ENCODE measurements at regions not wholly inside any gene's neighbourhood (a gene's known extent, or its start where the extent isn't known, plus 50 kb on each side); places are given as distances from the start of the nearest gene placed in this dataset.
"Not testable (repeated sequence)": the region's sequence is repeated elsewhere in the genome, so short reads cannot be mapped to it uniquely, and the experiment has no call there.

DNA sequence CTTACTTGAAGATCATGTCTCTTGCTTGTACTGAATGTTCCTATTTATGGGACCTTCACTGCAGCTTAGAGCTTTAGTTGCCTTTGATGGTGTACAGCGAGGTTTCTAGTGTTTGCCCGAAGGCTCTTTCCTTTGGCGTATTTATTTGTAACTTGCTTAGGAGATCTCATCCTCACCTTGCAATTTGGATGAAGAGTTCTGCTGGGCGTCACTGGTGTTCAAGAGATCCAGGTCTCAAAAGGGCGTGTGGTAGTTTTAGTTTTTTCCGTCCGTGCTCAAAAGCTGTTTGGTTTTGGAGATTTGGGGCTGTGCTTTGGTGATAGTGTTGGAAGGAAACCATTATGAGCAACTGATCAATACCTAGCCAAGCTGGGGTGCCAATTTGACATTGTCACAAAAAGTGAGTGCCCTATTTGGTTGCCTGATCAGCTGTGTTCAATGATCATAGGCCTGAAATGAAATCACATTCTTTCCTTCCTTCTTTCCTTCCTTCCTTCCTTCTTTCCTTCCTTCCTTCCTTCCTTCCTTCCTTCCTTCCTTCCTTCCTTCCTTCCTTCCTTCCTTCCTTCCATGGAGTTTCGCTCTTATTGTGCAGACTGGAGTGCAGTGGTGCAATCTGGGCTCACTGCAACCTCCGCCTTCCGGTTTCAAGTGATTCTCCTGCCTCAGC, 69.7 kb upstream of the GRAMD1B start:
- no peak for ATAC-seq (replicated peaks in 6 of 8)
- peaks cover 0 to 7% of the 10 kb centered on the region in 2 donors for H3K4me1 ChIP-seq (replicated peaks in 1 of 2)
- in situ Hi-C loops (cut with MboI; ENCODE audit: low pct_unique_long_range_greater_than_20kb in 2 of 9, low sequenced_read_pairs in 9 of 9, unreplicated experiment in 9 of 9) = no loop called here
- H3K4me3 ChIP-seq = no peak overlapping the region
- 60 to 100% (median 91%) methylated on average over 1 to 7 of the region's 10 CpGs; no CpG with 5 or more reads in 1 of the 10 experiments for WGBS, 10 experiments
- H3K27ac ChIP-seq = no peak overlapping the region

DNA sequence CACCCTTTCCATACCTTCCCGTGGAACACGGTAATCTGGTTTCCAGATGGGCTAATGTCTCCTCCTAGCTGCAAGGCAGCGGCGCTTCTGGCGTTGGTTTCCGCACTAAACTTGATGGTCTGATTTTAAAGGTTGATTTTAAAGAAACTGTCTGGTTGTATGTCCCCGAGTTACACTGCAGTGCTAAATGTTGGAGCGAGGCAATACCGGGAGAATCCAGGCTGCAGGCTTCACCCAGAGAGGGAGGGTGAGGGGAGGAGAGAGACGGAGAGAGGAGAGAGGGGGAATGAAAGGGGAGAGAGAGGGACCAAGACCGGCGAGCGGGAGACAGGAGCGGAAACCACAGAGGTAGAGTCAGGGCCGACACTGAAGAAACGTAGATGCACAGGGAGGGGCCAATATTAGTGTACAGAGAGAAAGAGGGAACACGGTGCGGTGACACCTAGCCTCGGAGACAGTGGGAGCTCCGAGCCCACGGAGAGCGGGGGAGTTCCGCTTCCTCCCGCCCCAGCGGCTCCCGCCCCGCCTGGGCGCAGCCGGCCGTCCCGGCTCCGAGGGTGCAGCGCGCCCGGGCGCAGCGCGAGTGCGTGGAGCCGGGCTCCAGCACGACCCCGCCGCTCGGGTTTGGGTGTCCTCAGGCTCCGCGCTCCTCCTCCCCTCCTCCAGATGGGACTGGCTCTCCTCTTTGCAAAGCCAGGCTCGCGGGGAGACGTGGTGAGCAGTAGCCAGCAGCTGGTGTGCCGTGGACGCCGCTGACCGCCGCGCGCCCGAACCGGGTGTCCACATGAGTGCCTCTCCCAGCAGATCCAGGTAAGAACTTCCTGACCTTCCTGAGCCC, 71.9 kb upstream of the GRAMD1B start:
- peaks cover 0 to 3% of the 10 kb centered on the region in 2 donors for H3K4me1 ChIP-seq (replicated peaks in 1 of 2)
- H3K4me3 ChIP-seq = peak overlapping the region; percentile 39 to 47 (median 43)
- peak; percentile 35 to 90 (median 87) for ATAC-seq (replicated peaks in 6 of 8)
- in situ Hi-C loops (cut with MboI; ENCODE audit: low pct_unique_long_range_greater_than_20kb in 2 of 9, low sequenced_read_pairs in 9 of 9, unreplicated experiment in 9 of 9) = no loop called here
- no peak overlapping the region for H3K27ac ChIP-seq
- 0 to 8% (median 2%) methylated on average over 3 to 10 of the region's 58 CpGs; no CpG with 5 or more reads in 5 of the 10 experiments for WGBS, 10 experiments

DNA sequence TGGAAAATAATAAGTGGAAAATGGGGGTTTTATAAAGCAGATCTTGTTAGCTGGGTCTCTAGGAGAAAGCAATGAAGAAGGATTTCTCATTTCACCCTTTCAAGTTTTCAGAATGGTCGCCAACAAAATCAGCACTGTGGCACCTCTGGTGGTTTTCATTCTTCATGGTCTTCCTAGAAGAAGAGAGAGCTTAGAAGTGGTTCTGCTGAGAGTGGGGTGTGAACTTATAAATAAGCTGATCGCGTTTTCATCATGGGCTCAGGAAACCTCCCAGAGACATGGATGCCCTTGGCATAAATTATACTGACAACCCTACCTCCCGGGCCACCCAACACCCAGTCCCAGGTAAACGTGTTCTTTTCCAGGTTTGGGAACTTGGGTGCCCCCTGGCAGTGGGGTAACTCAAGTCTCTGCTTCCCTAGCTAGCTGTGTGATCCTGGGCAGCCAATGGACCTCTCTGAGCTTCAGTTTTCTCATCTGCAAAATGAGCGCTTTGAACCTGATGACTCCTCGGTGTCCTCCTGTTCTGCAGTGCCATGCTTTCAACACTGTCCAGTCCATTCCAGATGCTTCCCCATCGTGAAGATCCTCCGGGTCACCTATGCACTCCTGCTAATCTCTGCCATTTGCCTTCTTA, 72.6 kb upstream of the GRAMD1B start:
- no peak for ATAC-seq (replicated peaks in 6 of 8)
- peak overlapping the region; percentile 39 to 47 (median 43) for H3K4me3 ChIP-seq
- H3K27ac ChIP-seq = no peak overlapping the region
- H3K4me1 ChIP-seq (replicated peaks in 1 of 2) = no peaks in the 10 kb centered on the region
- 0 to 100% (median 41%) methylated on average over 1 to 9 of the region's 9 CpGs for WGBS, 10 experiments
- in situ Hi-C loops (cut with MboI; ENCODE audit: low pct_unique_long_range_greater_than_20kb in 2 of 9, low sequenced_read_pairs in 9 of 9, unreplicated experiment in 9 of 9) = no loop called here

DNA sequence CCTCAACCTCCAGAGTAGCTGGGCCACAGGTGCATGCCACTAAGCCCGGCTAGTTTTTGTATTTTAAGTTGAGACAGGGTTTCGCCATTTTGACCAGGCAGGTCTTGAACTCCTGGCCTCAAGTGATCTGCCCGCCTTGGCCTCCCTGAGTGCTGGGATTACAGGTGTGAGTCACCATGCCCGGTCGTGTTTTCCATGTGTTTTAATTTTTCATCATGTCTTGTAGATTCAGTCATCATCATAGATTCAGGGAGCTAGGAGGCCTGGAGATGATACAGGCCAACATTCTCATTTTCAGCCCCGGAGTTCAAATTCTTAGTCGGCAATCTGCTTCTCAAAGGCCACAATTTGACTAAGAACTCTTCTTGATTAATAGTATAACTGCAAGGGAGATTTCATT, 73.5 kb upstream of the GRAMD1B start:
- no peak for ATAC-seq (replicated peaks in 6 of 8)
- H3K4me3 ChIP-seq = no peak overlapping the region
- in situ Hi-C loops (cut with MboI; ENCODE audit: low pct_unique_long_range_greater_than_20kb in 2 of 9, low sequenced_read_pairs in 9 of 9, unreplicated experiment in 9 of 9) = no loop called here
- H3K27ac ChIP-seq = no peak overlapping the region
- WGBS, 10 experiments = 71 to 100% (median 87%) methylated on average over 1 to 5 of the region's 7 CpGs; no CpG with 5 or more reads in 1 of the 10 experiments
- peaks cover under 1 to 1% of the 10 kb centered on the region in 2 donors for H3K4me1 ChIP-seq (replicated peaks in 1 of 2)

DNA sequence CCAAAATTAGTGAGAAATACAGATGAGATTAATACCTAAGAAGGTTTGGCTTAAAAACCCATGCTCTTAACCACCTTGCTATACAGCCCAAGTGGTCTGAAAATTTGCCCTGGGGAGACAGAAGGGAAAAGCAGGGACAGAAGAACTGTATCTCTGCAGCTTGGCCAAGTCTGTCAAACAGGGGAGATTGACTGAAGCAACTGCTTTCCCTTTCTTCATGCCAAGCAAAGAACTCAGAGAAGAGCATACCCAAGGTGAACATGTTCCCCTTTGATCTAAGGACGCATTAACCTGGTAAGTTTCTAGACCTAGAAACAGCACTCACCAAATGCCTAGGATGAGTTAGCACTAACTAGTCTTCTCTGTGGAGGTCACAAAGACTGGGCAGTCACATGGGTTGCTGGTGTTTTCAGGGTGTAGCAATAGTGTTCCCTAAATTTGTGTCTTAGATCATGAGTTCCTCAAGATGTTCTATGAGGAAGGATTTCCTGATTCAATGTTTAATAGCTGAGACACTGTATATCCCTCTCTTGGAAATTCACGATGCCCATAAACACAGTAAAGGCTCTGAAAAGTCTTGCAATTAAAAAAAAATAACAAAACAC, 75.6 kb upstream of the GRAMD1B start:
- Histone ChIP-seq H3K27ac (no peak overlapping the region), H3K4me1 (replicated peaks in 1 of 2) (peaks cover 5 to 11% of the 10 kb centered on the region in 2 donors), H3K4me3 (no peak overlapping the region)
- ATAC-seq (replicated peaks in 6 of 8) = no peak
- in situ Hi-C loops (cut with MboI; ENCODE audit: low pct_unique_long_range_greater_than_20kb in 2 of 9, low sequenced_read_pairs in 9 of 9, unreplicated experiment in 9 of 9) = no loop called here
- 0 to 83% (median 78%) methylated on average over 1 to 2 of the region's 2 CpGs; no CpG with 5 or more reads in 3 of the 10 experiments for WGBS, 10 experiments

DNA sequence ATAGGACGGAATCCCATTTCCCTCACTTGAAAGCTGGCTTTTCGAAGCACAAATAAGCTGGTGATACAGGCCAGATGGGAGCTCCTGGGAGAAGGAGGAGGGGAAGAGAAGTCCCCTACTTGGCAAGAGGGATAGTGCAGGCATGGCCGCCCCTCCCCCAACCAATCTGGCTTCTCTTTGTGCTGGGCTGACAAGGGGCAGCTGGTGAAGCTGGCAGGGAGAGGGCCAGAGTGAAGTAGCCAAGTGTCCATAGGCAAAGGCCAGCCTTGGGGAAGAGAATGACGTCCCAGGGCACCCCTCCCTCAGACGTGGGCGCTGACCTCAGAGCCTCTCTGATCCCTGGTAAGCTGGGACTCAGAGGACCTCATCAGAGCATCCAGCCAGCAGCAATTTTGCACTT, 78.7 kb upstream of the GRAMD1B start:
- ATAC-seq (replicated peaks in 6 of 8) = peak in 5 of 8 experiments; percentile 22 to 61 (median 52)

DNA sequence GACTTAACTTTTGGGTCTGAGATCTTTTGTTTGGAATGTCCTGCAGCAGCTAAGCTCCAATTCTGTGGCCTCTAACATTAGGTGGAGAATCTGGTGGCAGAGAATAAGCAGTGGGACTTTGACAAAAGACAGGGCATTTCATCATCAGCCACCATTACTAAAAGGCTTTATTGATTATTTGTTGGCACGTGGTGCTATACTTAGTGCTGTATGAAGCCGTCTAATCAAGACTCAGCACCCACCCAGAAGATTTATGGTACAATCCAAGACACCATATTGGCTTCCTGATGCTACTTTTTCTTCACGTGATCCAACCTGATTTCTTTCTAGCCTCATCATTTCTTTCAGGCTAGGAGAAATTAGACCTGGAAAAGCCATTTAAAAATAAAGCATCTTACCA, 80.7 kb upstream of the GRAMD1B start:
- WGBS, 10 experiments = 0 to 80% (median 65%) methylated on average over 1 to 3 of the region's 3 CpGs; no CpG with 5 or more reads in 2 of the 10 experiments
- ATAC-seq (replicated peaks in 6 of 8) = peak in 5 of 8 experiments; percentile 51 to 67 (median 59)
- Histone ChIP-seq H3K27ac (no peak overlapping the region), H3K4me1 (replicated peaks in 1 of 2) (peaks cover 13 to 38% of the 10 kb centered on the region in 2 donors), H3K4me3 (no peak overlapping the region)
- in situ Hi-C loops (cut with MboI; ENCODE audit: low pct_unique_long_range_greater_than_20kb in 2 of 9, low sequenced_read_pairs in 9 of 9, unreplicated experiment in 9 of 9) = no loop called here

More for the DNA sequence above, 78.7 kb upstream of the GRAMD1B start:
- in situ Hi-C loops (cut with MboI; ENCODE audit: low pct_unique_long_range_greater_than_20kb in 2 of 9, low sequenced_read_pairs in 9 of 9, unreplicated experiment in 9 of 9) = no loop called here
- Histone ChIP-seq H3K27ac (no peak overlapping the region), H3K4me1 (replicated peaks in 1 of 2) (peaks cover 9 to 22% of the 10 kb centered on the region in 2 donors), H3K4me3 (no peak overlapping the region)
- WGBS, 10 experiments = 19% methylated on average over 3 of the region's 6 CpGs; no CpG with 5 or more reads in 9 of the 10 experiments

DNA sequence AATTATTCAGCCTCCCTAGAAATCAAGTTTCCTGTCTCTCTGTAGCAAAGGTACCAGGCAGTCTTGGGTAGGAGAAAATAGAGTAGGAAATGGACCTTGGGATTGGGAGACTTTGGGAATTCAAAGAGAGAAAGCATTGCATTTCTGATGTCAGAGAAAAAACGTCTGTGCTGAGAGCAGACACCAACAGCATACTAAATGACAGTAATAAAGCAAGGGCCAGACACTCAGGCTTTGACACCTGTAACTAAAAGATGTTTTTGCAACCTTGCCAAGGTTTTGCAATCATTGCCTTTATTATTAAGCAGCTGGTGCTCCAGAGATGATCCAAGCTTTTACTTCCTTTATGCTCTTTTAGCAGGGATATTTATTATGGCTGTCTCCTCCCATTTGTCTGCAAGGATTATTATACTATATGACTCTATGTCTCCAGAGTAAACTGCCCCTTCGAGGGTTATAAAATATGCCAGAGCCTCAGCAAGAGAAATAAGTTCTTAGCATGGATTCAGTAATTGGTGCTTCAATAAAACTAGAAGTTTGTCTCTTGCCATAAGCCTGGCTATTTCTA, 85.2 kb upstream of the GRAMD1B start:
- Histone ChIP-seq H3K4me1 (replicated peaks in 1 of 2) (peaks cover 11 to 40% of the 10 kb centered on the region in 2 donors), H3K4me3 (no peak overlapping the region), H3K27ac (peak overlapping the region in 1 of 2 donors; percentile 61)
- in situ Hi-C loops (cut with MboI; ENCODE audit: low pct_unique_long_range_greater_than_20kb in 2 of 9, low sequenced_read_pairs in 9 of 9, unreplicated experiment in 9 of 9) = no loop called here
- peak in 5 of 8 experiments; percentile 63 to 93 (median 71) for ATAC-seq (replicated peaks in 6 of 8)
- 0 to 30% (median 17%) methylated on average over 1 to 2 of the region's 2 CpGs; no CpG with 5 or more reads in 3 of the 10 experiments for WGBS, 10 experiments

DNA sequence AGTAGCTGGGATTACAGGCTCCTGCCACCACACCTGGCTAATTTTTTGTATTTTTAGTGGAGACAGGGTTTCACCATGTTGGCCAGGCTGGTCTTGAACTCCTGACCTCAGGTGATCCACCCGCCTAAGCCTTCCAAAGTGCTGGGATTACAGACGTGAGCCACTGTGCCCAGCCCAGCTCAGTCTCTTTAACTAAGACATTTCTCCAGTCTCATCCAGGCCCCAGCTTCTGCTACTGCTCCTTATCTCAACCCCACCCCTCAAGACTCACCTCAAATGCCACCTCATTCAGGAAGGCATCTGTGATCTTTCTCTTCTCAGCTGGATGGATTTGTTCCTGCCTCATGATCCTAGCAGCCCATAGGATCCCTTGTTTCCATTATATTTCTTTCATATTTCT, 85.9 kb upstream of the GRAMD1B start:
- Histone ChIP-seq H3K27ac (peak overlapping the region in 1 of 2 donors; percentile 61), H3K4me1 (replicated peaks in 1 of 2) (peaks cover 11 to 33% of the 10 kb centered on the region in 2 donors)
- 51 to 80% methylated on average over 1 to 2 of the region's 2 CpGs; no CpG with 5 or more reads in 8 of the 10 experiments for WGBS, 10 experiments
- in situ Hi-C loops (cut with MboI; ENCODE audit: low pct_unique_long_range_greater_than_20kb in 2 of 9, low sequenced_read_pairs in 9 of 9, unreplicated experiment in 9 of 9); H3K4me3 ChIP-seq; ATAC-seq (replicated peaks in 6 of 8): not testable (repeated sequence)

DNA sequence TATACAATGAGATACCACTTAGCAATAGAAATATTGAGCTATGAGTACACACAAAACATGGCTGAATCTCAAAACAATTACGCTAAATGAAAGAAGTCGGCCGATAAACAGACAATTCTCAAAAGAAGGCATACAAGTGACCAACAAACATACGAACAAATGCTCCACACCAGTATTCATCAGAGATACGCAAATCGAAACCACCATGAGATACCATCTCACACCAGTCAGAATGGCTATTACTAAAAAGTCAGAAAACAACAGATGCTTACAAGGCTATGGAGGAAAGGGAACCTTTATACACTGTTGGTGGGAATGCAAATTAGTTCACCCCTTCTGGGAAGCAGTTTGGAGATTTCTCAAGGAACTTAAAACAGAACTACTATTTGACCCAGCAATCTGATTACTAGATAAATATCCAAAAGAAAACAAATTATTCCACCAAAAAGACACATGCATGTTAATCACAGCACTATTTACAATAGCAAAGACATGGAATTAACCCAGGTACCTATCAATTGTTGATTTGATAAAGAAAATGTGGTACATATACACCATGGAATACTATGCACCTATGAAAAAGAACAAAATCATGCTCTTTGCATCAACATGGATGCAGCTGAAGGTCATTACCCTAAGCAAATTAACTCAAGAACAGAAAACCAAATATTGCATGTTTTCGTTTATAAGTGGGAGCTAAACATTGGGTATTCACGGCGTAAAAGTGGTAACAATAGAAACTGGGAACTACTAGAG, 90.9 kb upstream of the GRAMD1B start:
- in situ Hi-C loops (cut with MboI; ENCODE audit: low pct_unique_long_range_greater_than_20kb in 2 of 9, low sequenced_read_pairs in 9 of 9, unreplicated experiment in 9 of 9) = no loop called here
- Histone ChIP-seq H3K4me1 (replicated peaks in 1 of 2) (peaks cover under 1 to 7% of the 10 kb centered on the region in 2 donors), H3K27ac (no peak overlapping the region), H3K4me3 (no peak overlapping the region)
- 60 to 96% (median 90%) methylated on average over 1 to 9 of the region's 9 CpGs for WGBS, 10 experiments
- no peak for ATAC-seq (replicated peaks in 6 of 8)

DNA sequence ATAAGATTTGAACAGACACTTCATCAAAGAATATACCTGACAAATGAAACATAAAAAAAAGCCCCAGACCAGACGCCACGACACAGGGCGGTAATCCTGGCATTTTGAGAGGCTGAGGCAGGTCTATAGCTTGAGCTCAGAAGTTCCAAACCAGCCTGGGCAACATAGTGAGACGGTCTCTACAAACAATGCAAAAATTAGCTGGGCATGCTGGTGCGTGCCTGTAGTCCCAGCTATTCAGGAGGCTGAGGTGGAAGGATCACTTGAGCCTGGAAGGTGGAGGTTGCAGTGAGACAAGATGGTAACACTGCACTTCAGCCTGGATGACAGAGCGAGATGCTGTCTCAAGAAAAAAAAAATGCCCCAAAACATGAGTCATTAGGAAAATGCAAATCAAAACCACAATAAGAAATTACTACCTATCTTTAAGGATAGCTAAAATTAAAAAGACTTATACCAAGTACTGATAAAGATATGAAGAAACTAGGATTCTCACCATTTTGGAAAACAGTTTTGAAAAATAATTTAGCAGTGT, 91.7 kb upstream of the GRAMD1B start:
- no peak for ATAC-seq (replicated peaks in 6 of 8)
- Histone ChIP-seq H3K4me3 (no peak overlapping the region), H3K4me1 (replicated peaks in 1 of 2) (no peaks in the 10 kb centered on the region), H3K27ac (no peak overlapping the region)
- 53 to 100% (median 80%) methylated on average over 1 to 6 of the region's 6 CpGs; no CpG with 5 or more reads in 1 of the 10 experiments for WGBS, 10 experiments
- in situ Hi-C loops (cut with MboI; ENCODE audit: low pct_unique_long_range_greater_than_20kb in 2 of 9, low sequenced_read_pairs in 9 of 9, unreplicated experiment in 9 of 9) = no loop called here

All from motor neuron (in vitro differentiated cells).